Fibroblast of lung (primary cell): ENCODE measurements at regions not wholly inside any gene's neighbourhood (a gene's known extent, or its start where the extent isn't known, plus 50 kb on each side); places are given as distances from the start of the nearest gene placed in this dataset.

ENCODE experiments used
- DNase-seq, 2 donors: peaks; one replicate each; pipeline versions ENCODE4 v3.0.0 to v3.0.0-alpha.2; 2010; ENCODE audit warnings: low read depth in 2 of 2
- H2AFZ ChIP-seq: 2 replicates; pipeline ENCODE4 v1.5.1; 2012; ENCODE audit warnings: low read length, control low read depth, inconsistent platforms
- H3K27ac ChIP-seq: 2 replicates; pipeline ENCODE4 v1.5.1; 2011; ENCODE audit warnings: low read length, control low read depth; ENCODE audit not compliant: insufficient read depth
- H3K27me3 ChIP-seq: 2 replicates; pipeline ENCODE4 v1.5.1; 2011; ENCODE audit warnings: mild to moderate bottlenecking, low read length; ENCODE audit not compliant: control insufficient read depth, insufficient read depth
- H3K36me3 ChIP-seq: 2 replicates; pipeline ENCODE4 v1.5.1; 2011; ENCODE audit warnings: low read length; ENCODE audit not compliant: control insufficient read depth, insufficient read depth
- H3K4me1 ChIP-seq: 2 replicates; pipeline ENCODE4 v1.5.1; 2011; ENCODE audit warnings: low read length; ENCODE audit not compliant: control insufficient read depth, insufficient read depth; ENCODE audit errors: extremely low read depth
- H3K4me2 ChIP-seq: 2 replicates; pipeline ENCODE4 v1.5.1; 2011; ENCODE audit warnings: low read length, control low read depth; ENCODE audit not compliant: insufficient read depth; ENCODE audit errors: extremely low read depth
- H3K4me3 ChIP-seq, 4 experiments: fragments of 200-600 bp in 1 of 4; sonication (generic) in 1 of 4; replicated peaks in 1 of 4; 2 replicates each; pipeline ENCODE4 v1.5.1; 2011 to 2016; ENCODE audit warnings: low read length in 4 of 4, low read depth in 3 of 4, mild to moderate bottlenecking in 3 of 4, control low read depth in 2 of 4, inconsistent platforms in 1 of 4, mixed read lengths in 1 of 4; ENCODE audit not compliant: insufficient read depth in 1 of 4; ENCODE audit errors: control extremely low read depth in 1 of 4
- H3K79me2 ChIP-seq: 2 replicates; pipeline ENCODE4 v1.5.1; 2012; ENCODE audit warnings: mild to moderate bottlenecking, low read length, inconsistent platforms; ENCODE audit not compliant: control insufficient read depth, insufficient read depth
- H3K9ac ChIP-seq: 2 replicates; pipeline ENCODE4 v1.5.1; 2011; ENCODE audit warnings: mild to moderate bottlenecking, low read length, control low read depth; ENCODE audit not compliant: insufficient read depth
- H3K9me3 ChIP-seq: 2 replicates; pipeline ENCODE4 v1.5.1; 2012; ENCODE audit warnings: low read depth, low read length; ENCODE audit not compliant: control insufficient read depth, insufficient read depth
- H4K20me1 ChIP-seq: 2 replicates; pipeline ENCODE4 v1.5.1; 2011; ENCODE audit warnings: low read length; ENCODE audit not compliant: control insufficient read depth, insufficient read depth; ENCODE audit errors: extremely low read depth
- CTCF ChIP-seq, 2 donors: IDR thresholded peaks in 1 of 2; conservative IDR thresholded peaks in 1 of 2; 1 replicate in 1 of 2; 2 replicates in 1 of 2; pipeline ENCODE4 v1.5.1; 2011 to 2012; ENCODE audit warnings: low read length in 2 of 2, control low read depth in 1 of 2, inconsistent platforms in 1 of 2, low read depth in 1 of 2, mild to moderate bottlenecking in 1 of 2
- EZH2 ChIP-seq: IDR thresholded peaks from 2 replicates; pipeline ENCODE4 v1.5.1; 2012; ENCODE audit warnings: low read length, control low read depth, mild to moderate bottlenecking; ENCODE audit errors: missing control alignments

- no peaks in the 10 kb centered on the region for H3K4me1 ChIP-seq
- no peaks in the 10 kb centered on the region for H3K27me3 ChIP-seq
- H3K4me2 ChIP-seq = no peak overlapping the region
- no peak for DNase-seq
- H3K36me3 ChIP-seq = no peaks in the 10 kb centered on the region
- no peaks in the 10 kb centered on the region for H4K20me1 ChIP-seq
- H2AFZ ChIP-seq = no peak overlapping the region
- no peaks in the 10 kb centered on the region for H3K79me2 ChIP-seq
- no peak overlapping the region for H3K4me3 ChIP-seq
- no peak overlapping the region for H3K27ac ChIP-seq
- no peak overlapping the region for H3K9ac ChIP-seq
- TF ChIP-seq EZH2 (no peak), CTCF (conservative IDR thresholded peaks at IDR 0.05 in 1 of 2, IDR thresholded peaks at IDR 0.05 in 1 of 2; ENCODE audit: low read depth in 1 of 2, low read length in 2 of 2) (no peak)
- H3K9me3 ChIP-seq = no peaks in the 10 kb centered on the region
Measured at GRCh38 chr6:105750089-105750488, 336.0 kb upstream of the PRDM1 start.

GRCh38 chr6:105748737-105749161, 337.4 kb upstream of the PRDM1 start:
- peak overlapping the region; percentile 39 for H2AFZ ChIP-seq
- DNase-seq = peak; percentile 19 to 75
- H3K4me2 ChIP-seq = no peak overlapping the region
- no peaks in the 10 kb centered on the region for H3K27me3 ChIP-seq
- H3K79me2 ChIP-seq = no peaks in the 10 kb centered on the region
- no peak overlapping the region for H3K4me3 ChIP-seq
- H3K9ac ChIP-seq = no peak overlapping the region
- no peaks in the 10 kb centered on the region for H3K36me3 ChIP-seq
- no peaks in the 10 kb centered on the region for H3K9me3 ChIP-seq
- no peaks in the 10 kb centered on the region for H4K20me1 ChIP-seq
- TF ChIP-seq EZH2 = no peak
- TF ChIP-seq CTCF (conservative IDR thresholded peaks at IDR 0.05 in 1 of 2, IDR thresholded peaks at IDR 0.05 in 1 of 2; ENCODE audit: low read depth in 1 of 2, low read length in 2 of 2) = no peak
- no peak overlapping the region for H3K27ac ChIP-seq
- H3K4me1 ChIP-seq = peaks cover 2% of the 10 kb centered on the region

GRCh38 chr6:105747823-105748405, 338.2 kb upstream of the PRDM1 start:
- no peak overlapping the region for H3K4me3 ChIP-seq
- H3K27ac ChIP-seq = no peak overlapping the region
- H3K27me3 ChIP-seq = no peaks in the 10 kb centered on the region
- H3K9me3 ChIP-seq = no peaks in the 10 kb centered on the region
- H3K79me2 ChIP-seq = no peaks in the 10 kb centered on the region
- no peak overlapping the region for H3K9ac ChIP-seq
- no peak overlapping the region for H2AFZ ChIP-seq
- H3K4me2 ChIP-seq = no peak overlapping the region
- no peaks in the 10 kb centered on the region for H4K20me1 ChIP-seq
- DNase-seq = no peak
- H3K36me3 ChIP-seq = no peaks in the 10 kb centered on the region
- H3K4me1 ChIP-seq = peaks cover 2% of the 10 kb centered on the region
- TF ChIP-seq CTCF (conservative IDR thresholded peaks at IDR 0.05 in 1 of 2, IDR thresholded peaks at IDR 0.05 in 1 of 2; ENCODE audit: low read depth in 1 of 2, low read length in 2 of 2) (no peak), EZH2 (no peak)
